ENCODE measurements at regions not wholly inside any gene's neighbourhood (a gene's known extent, or its start where the extent isn't known, plus 50 kb on each side); places are given as distances from the start of the nearest gene placed in this dataset.

DNA sequence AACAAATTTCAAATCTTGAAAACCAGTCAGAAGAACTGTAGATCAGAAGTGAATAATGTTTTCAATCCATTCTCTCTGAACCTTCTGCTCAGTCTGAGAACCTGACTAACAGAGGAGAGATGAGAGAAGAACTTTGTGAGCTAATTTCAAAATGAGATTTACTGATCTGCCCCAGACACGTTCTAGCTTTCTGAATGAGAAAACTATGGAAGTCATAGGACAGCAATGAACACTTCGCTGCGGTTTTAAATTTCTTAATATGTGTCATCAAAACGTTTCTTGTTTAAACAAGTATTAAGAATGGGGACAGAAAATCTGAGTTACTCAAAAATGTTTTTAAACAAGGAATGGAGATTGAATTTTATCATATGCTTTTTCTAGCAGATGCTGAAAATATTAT, 66.6 kb upstream of the FAR2 start:
- no peaks in the 10 kb centered on the region for H3K36me3 ChIP-seq (ENCODE audit: control insufficient read depth, insufficient read depth, low read length)
- no peak for DNase-seq
- no peaks in the 10 kb centered on the region for H3K9me3 ChIP-seq (ENCODE audit: control insufficient read depth, low read depth, low read length)
- no peak overlapping the region for H3K4me3 ChIP-seq (ENCODE audit: low read length)
- H3K27ac ChIP-seq (ENCODE audit: low read length), result no peak overlapping the region
- H3K4me1 ChIP-seq (ENCODE audit: control insufficient read depth, insufficient read depth, low read length), result no peaks in the 10 kb centered on the region
- no peaks in the 10 kb centered on the region for H3K27me3 ChIP-seq (ENCODE audit: control insufficient read depth, insufficient read depth, low read length)
- WGBS (ENCODE audit: insufficient coverage, low lambda C conversion rate), result 73% methylated on average over 4 of the region's 4 CpGs

- H3K27me3 ChIP-seq (ENCODE audit: control insufficient read depth, insufficient read depth, low read length), result no peaks in the 10 kb centered on the region
- no peaks in the 10 kb centered on the region for H3K4me1 ChIP-seq (ENCODE audit: control insufficient read depth, insufficient read depth, low read length)
- no peak overlapping the region for H3K4me3 ChIP-seq (ENCODE audit: low read length)
- DNase-seq, result no peak
- 100% methylated on average over 1 of the region's 9 CpGs for WGBS (ENCODE audit: insufficient coverage, low lambda C conversion rate)
- no peak overlapping the region for H3K27ac ChIP-seq (ENCODE audit: low read length)
- no peaks in the 10 kb centered on the region for H3K36me3 ChIP-seq (ENCODE audit: control insufficient read depth, insufficient read depth, low read length)
- no peaks in the 10 kb centered on the region for H3K9me3 ChIP-seq (ENCODE audit: control insufficient read depth, low read depth, low read length)
These were observed 62.5 kb upstream of the FAR2 start for GRCh38 chr12:29086325-29087271.

DNA sequence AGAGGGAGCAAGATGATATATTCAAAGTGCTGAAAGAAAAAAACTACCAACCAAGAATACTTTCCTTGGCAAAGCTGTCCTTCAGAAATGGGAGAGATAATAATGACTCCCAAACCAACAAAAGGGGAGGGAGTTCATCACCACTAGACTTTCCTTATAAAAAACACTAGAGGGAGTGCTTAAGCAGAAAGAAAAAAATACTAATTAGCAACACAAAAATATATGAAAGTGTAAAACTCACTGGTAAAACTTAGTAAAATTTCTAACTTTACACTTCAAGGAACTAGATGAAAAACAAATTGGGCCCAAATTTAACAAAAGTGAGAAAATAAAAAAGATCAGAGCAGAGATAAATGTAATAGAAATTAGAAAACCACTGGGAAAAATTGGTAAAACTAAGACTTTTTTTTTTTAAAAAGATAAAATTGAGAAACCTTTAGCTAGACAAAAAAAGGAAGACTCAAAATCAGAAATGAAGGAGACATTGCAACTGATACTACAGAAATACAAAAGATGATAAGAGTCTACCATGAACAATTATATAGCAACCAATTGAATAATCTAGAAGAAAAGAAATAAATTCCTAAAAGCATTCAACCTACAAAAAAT, 60.4 kb upstream of the FAR2 start:
- H3K27ac ChIP-seq (ENCODE audit: low read length), result no peak overlapping the region
- no peaks in the 10 kb centered on the region for H3K27me3 ChIP-seq (ENCODE audit: control insufficient read depth, insufficient read depth, low read length)
- H3K9me3 ChIP-seq (ENCODE audit: control insufficient read depth, low read depth, low read length), result peaks cover 4% of the 10 kb centered on the region
- H3K4me3 ChIP-seq (ENCODE audit: low read length), result no peak overlapping the region
- DNase-seq, result no peak
- no peaks in the 10 kb centered on the region for H3K4me1 ChIP-seq (ENCODE audit: control insufficient read depth, insufficient read depth, low read length)
- no peaks in the 10 kb centered on the region for H3K36me3 ChIP-seq (ENCODE audit: control insufficient read depth, insufficient read depth, low read length)

All from large intestine (tissue), 3 donors.